Epithelial cell of esophagus (primary cell): ENCODE measurements at regions not wholly inside any gene's neighbourhood (a gene's known extent, or its start where the extent isn't known, plus 50 kb on each side); places are given as distances from the start of the nearest gene placed in this dataset.

Experiments
- DNase-seq: peaks from one replicate; pipeline ENCODE4 v3.0.0; 2010; ENCODE audit warnings: low read depth
- H3K4me3 ChIP-seq: 2 replicates; pipeline ENCODE4 v1.5.1; 2011; ENCODE audit warnings: mild to moderate bottlenecking, low read length, control low read depth
- CTCF ChIP-seq: IDR thresholded peaks from 2 replicates; pipeline ENCODE4 v1.5.1; 2011; ENCODE audit warnings: low read depth, mild to moderate bottlenecking, low read length, control low read depth, inconsistent platforms; ENCODE audit not compliant: insufficient read depth; ENCODE audit errors: missing control alignments

DNA sequence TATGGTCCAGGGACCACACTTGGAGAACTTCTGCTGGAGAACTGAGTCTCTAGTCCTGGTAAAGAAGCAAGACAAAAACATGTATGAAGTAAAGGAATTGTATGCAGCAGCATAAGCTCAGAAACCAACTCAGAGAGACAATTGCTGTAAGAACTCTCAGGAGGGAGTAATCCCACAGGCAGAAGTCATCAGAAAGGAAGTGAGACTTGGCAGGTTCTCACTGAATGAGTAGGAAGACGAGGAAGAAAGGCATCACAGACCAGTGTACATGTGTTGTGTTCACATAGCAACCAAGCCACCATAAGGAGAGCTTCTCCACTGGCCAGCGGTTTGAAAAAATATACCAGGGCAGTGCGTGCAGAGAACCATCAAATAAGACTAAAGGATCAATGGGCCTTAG, 57.9 kb upstream of the FST start:
- H3K4me3 ChIP-seq = no peak overlapping the region
- DNase-seq = peak; percentile 55
- no peak for TF ChIP-seq CTCF

DNA sequence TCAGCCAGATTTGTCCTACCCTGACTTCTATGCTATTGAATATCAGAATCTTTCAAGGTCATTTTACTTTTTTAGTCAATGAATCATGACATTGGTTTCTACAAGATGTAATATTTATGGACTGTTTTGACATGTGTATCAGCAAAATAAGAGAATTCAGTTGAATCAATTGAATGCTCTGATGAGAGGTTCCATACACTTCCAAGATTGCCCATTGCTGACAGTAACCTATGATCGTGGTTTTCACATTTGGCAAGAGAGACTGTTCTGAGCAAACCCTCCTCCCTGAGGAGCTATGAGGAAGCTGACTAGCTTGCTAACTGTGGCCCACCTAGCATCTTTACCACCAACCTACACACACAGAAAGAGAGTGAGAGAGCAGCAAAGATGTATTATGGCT, 56.7 kb upstream of the FST start:
- no peak for DNase-seq
- no peak overlapping the region for H3K4me3 ChIP-seq
- TF ChIP-seq CTCF = no peak

GRCh38 chr5:53424686-53425615, 55.5 kb upstream of the FST start:
- DNase-seq = peak; percentile 62
- no peak overlapping the region for H3K4me3 ChIP-seq
- TF ChIP-seq CTCF = no peak

- no peak for DNase-seq
- no peak overlapping the region for H3K4me3 ChIP-seq
- TF ChIP-seq CTCF = no peak
Observed at GRCh38 chr5:53425687-53426511, 54.5 kb upstream of the FST start.

DNA sequence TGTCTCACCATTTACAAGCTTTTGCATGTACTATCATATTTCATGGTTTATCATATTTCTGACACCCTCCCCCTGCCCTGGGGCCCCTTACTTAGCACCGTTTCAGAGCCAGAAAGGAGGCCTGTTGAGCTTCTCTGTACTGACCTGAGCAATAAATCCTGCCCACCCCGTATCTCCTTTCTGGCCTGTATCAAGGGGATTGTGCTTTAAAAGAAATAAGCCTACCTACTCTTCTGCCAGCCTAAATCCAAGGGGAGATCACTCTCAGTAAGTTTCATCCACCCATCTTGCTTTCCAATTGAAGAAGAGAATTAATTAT, 54.0 kb upstream of the FST start:
- H3K4me3 ChIP-seq = no peak overlapping the region
- no peak for DNase-seq
- TF ChIP-seq CTCF = no peak

GRCh38 chr5:53426878-53427277, 53.6 kb upstream of the FST start:
- no peak for DNase-seq
- no peak overlapping the region for H3K4me3 ChIP-seq
- no peak for TF ChIP-seq CTCF
